IMR-90 (cell line): ENCODE measurements at regions not wholly inside any gene's neighbourhood (a gene's known extent, or its start where the extent isn't known, plus 50 kb on each side); places are given as distances from the start of the nearest gene placed in this dataset.

Experiments
- ATAC-seq: fragments of 200-7000 bp; cut with Tn5 transposase; 2 replicates; pipeline ENCODE4 v1.9.1; 2020; ENCODE audit warnings: low read depth, mild to moderate bottlenecking, moderate library complexity
- BruUV-seq: library from RNA; stranded (reverse); fragments of 400-500 nt; replicated peaks from 2 replicates; lab custom pipeline; 2021; lab: Mats Ljungman, UMichigan
- CTCF ChIA-PET: fragments of 300-600 bp; formaldehyde crosslinking; extraction: SDS; loops from one replicate; lab custom pipeline; 2021; ENCODE audit warnings: antibody characterized with exemption; lab: Yijun Ruan, JAX
- POLR2A ChIA-PET: fragments of 300-600 bp; sonication (Branson Sonifier 250); formaldehyde crosslinking; loops from one replicate; lab custom pipeline; 2022; ENCODE audit warnings: antibody characterized with exemption; ENCODE audit not compliant: unreplicated experiment; lab: Charles Lee
- DNase-seq: peaks from one replicate; pipeline ENCODE4 v3.0.0; 2013
- H2AFZ ChIP-seq: replicated peaks from 2 replicates; pipeline ENCODE3; 2013; ENCODE audit warnings: low read length, mild to moderate bottlenecking; ENCODE audit not compliant: poor library complexity
- H2AK5ac ChIP-seq: 2 replicates; pipeline ENCODE4 v1.6.1; 2013; ENCODE audit warnings: low read depth, low read length, inconsistent platforms
- H2AK9ac ChIP-seq: replicated peaks from 2 replicates; pipeline ENCODE3; 2013; ENCODE audit warnings: mild to moderate bottlenecking, low read depth, low read length, moderate library complexity; ENCODE audit not compliant: poor library complexity
- H2BK120ac ChIP-seq: 2 replicates; pipeline ENCODE4 v1.6.1; 2013; ENCODE audit warnings: low read depth, low read length, inconsistent platforms
- H2BK15ac ChIP-seq: 3 replicates; pipeline ENCODE4 v1.6.1; 2013; ENCODE audit warnings: low read depth, low read length, inconsistent platforms
- H2BK20ac ChIP-seq: 2 replicates; pipeline ENCODE4 v1.6.1; 2013; ENCODE audit warnings: low read depth, mild to moderate bottlenecking, inconsistent platforms, low read length, moderate library complexity
- H2BK5ac ChIP-seq: 2 replicates; pipeline ENCODE4 v1.6.1; 2013; ENCODE audit warnings: mild to moderate bottlenecking, low read depth, low read length, inconsistent platforms; ENCODE audit not compliant: poor library complexity, severe bottlenecking
- H3K14ac ChIP-seq: replicated peaks from 2 replicates; pipeline ENCODE4 v1.6.1; 2013; ENCODE audit warnings: low read depth, low read length, inconsistent platforms
- H3K18ac ChIP-seq: 2 replicates; pipeline ENCODE4 v1.6.1; 2013; ENCODE audit warnings: low read depth, low read length, control low read depth
- H3K23ac ChIP-seq: 2 replicates; pipeline ENCODE4 v1.6.1; 2013; ENCODE audit warnings: low read depth, low read length, inconsistent platforms
- H3K27ac ChIP-seq: 2 replicates; pipeline ENCODE4 v1.5.1; 2013; ENCODE audit warnings: mild to moderate bottlenecking, control low read depth, low read length; ENCODE audit not compliant: insufficient read depth
- H3K27me3 ChIP-seq: 2 replicates; pipeline ENCODE4 v1.6.1; 2013; ENCODE audit warnings: low read length; ENCODE audit not compliant: control insufficient read depth, insufficient read depth
- H3K36me3 ChIP-seq: 2 replicates; pipeline ENCODE4 v1.6.1; 2013; ENCODE audit warnings: low read length, mixed read lengths; ENCODE audit not compliant: control insufficient read depth, insufficient read depth
- H3K4ac ChIP-seq: 2 replicates; pipeline ENCODE4 v1.6.1; 2013; ENCODE audit warnings: low read depth, low read length, inconsistent platforms
- H3K4me1 ChIP-seq: 2 replicates; pipeline ENCODE4 v1.6.1; 2013; ENCODE audit warnings: low read length, mixed read lengths; ENCODE audit not compliant: control insufficient read depth, insufficient read depth
- H3K4me2 ChIP-seq: 2 replicates; pipeline ENCODE4 v1.6.1; 2013; ENCODE audit warnings: low read depth, mild to moderate bottlenecking, control low read depth, low read length, moderate library complexity
- H3K4me3 ChIP-seq: 2 replicates; pipeline ENCODE4 v1.5.1; 2013; ENCODE audit warnings: low read depth, mild to moderate bottlenecking, control low read depth, low read length, moderate library complexity; ENCODE audit not compliant: insufficient read depth
- H3K56ac ChIP-seq: 2 replicates; pipeline ENCODE4 v1.6.1; 2013; ENCODE audit warnings: low read length, inconsistent platforms; ENCODE audit not compliant: insufficient read depth; ENCODE audit errors: extremely low read depth
- H3K79me1 ChIP-seq, 2 experiments: 2 replicates each; pipeline ENCODE4 v1.6.1; 2013; ENCODE audit warnings: low read length in 2 of 2, inconsistent platforms in 1 of 2, low read depth in 1 of 2
- H3K9ac ChIP-seq: 2 replicates; pipeline ENCODE4 v1.6.1; 2013; ENCODE audit warnings: low read depth, low read length, control low read depth
- H3K9me1 ChIP-seq: 2 replicates; pipeline ENCODE4 v1.6.1; 2013; ENCODE audit warnings: low read length, inconsistent platforms; ENCODE audit not compliant: insufficient read depth
- H3K9me3 ChIP-seq: 2 replicates; pipeline ENCODE4 v1.6.1; 2013; ENCODE audit warnings: low read length; ENCODE audit not compliant: control insufficient read depth, insufficient read depth
- H4K20me1 ChIP-seq: 2 replicates; pipeline ENCODE4 v1.6.1; 2013; ENCODE audit warnings: low read length, inconsistent platforms; ENCODE audit not compliant: insufficient read depth
- H4K5ac ChIP-seq: 2 replicates; pipeline ENCODE4 v1.6.1; 2013; ENCODE audit warnings: mild to moderate bottlenecking, low read depth, low read length, control low read depth
- H4K8ac ChIP-seq, 2 experiments: 2 replicates each; pipeline ENCODE4 v1.6.1; 2013; ENCODE audit warnings: low read depth in 2 of 2, low read length in 2 of 2, control low read depth in 1 of 2, inconsistent platforms in 1 of 2
- H4K91ac ChIP-seq: 2 replicates; pipeline ENCODE4 v1.6.1; 2013; ENCODE audit warnings: low read depth, low read length, inconsistent platforms; ENCODE audit not compliant: insufficient read depth
- CEBPB ChIP-seq: IDR thresholded peaks from 2 replicates; pipeline ENCODE4 v1.6.1; 2012; ENCODE audit warnings: low read depth, low read length, improper control_type of control experiment
- FOS ChIP-seq: fragments of 150-350 bp; IDR thresholded peaks from 2 replicates; pipeline ENCODE4 v1.6.1; 2016; ENCODE audit warnings: low read depth, low read length
- MAZ ChIP-seq: IDR thresholded peaks from 2 replicates; pipeline ENCODE4 v1.6.1; 2012; ENCODE audit warnings: low read depth, mild to moderate bottlenecking, low read length, improper control_type of control experiment, moderate library complexity, borderline replicate concordance
- MXI1 ChIP-seq: IDR thresholded peaks from 2 replicates; pipeline ENCODE4 v1.6.1; 2012; ENCODE audit warnings: low read depth, mild to moderate bottlenecking, low read length, moderate library complexity, borderline replicate concordance
- NFE2L2 ChIP-seq: fragments of 150-350 bp; IDR thresholded peaks from 2 replicates; pipeline ENCODE4 v1.6.1; 2016; ENCODE audit warnings: low read depth, mild to moderate bottlenecking, low read length
- RAD21 ChIP-seq: IDR thresholded peaks from 2 replicates; pipeline ENCODE4 v1.6.1; 2012; ENCODE audit warnings: low read length, improper control_type of control experiment
- RCOR1 ChIP-seq: IDR thresholded peaks from 2 replicates; pipeline ENCODE4 v1.6.1; 2012; ENCODE audit warnings: mild to moderate bottlenecking, low read length, improper control_type of control experiment; ENCODE audit not compliant: insufficient replicate concordance
- RFX5 ChIP-seq: IDR thresholded peaks from 2 replicates; pipeline ENCODE4 v1.8.0; 2012; ENCODE audit warnings: low read depth, mild to moderate bottlenecking, low read length, moderate library complexity
- SMC3 ChIP-seq: fragments of 150-350 bp; IDR thresholded peaks from 2 replicates; pipeline ENCODE4 v1.6.1; 2016; ENCODE audit warnings: low read depth, mild to moderate bottlenecking, antibody characterized with exemption, low read length, moderate library complexity
- WGBS, 2 experiments: methylation state at CpG; one replicate each; pipeline versions ENCODE4 v1.1.5 to v1.1.7; 2013; ENCODE audit warnings: missing lambda C conversion rate in 2 of 2; ENCODE audit not compliant: insufficient read length in 1 of 2; ENCODE audit errors: extremely low coverage in 2 of 2; 5-methylcytosine and 5-hydroxymethylcytosine counted together
- dilution Hi-C: fragments of 300-500 bp; cut with HindIII; formaldehyde crosslinking; loops from one replicate; pipeline ENCODE4 v1.14.3; 2018; ENCODE audit warnings: low sequenced_read_pairs; ENCODE audit not compliant: unreplicated experiment
- in situ Hi-C: fragments of 300-500 bp; cut with MboI; formaldehyde crosslinking; loops from 3 replicates; pipeline ENCODE4 v1.14.3; 2019; ENCODE audit warnings: low sequenced_read_pairs, inconsistent platforms, mixed read lengths
- intact Hi-C: fragments of 100-400 bp; cut with micrococcal nuclease; formaldehyde crosslinking; loops from 2 replicates; pipeline ENCODE4 v1.10.0; 2022
- TF ChIP-seq, protein P1 (sequence below): conservative IDR thresholded peaks from 2 replicates; pipeline ENCODE4 v1.5.1; 2012; ENCODE audit warnings: mild to moderate bottlenecking, low read depth, low read length, improper control_type of control experiment
- TF ChIP-seq, protein P2 (sequence below): fragments of 150-350 bp; IDR thresholded peaks from 2 replicates; pipeline ENCODE4 v1.6.1; 2016; ENCODE audit warnings: low read depth, mild to moderate bottlenecking, low read length, moderate library complexity, borderline replicate concordance

DNA sequence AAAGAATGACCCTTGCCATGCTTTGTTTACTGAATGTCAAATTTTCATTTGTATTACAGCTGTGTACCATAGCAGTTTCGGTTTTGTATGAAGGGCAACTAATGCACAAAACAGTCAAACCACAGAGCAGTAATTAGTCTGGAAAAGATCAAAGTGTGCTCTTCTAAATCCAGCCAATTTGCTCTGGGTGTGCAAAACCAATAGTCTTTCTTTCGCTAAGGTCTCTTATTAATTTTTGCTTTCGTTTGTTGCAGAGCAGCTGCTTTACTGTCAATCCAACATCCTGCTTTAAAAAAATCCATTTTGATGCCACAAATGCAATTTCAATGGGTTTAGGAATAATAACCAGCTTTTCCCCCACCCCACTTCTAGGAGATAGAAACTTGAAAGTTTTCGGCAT lies 114.2 kb downstream of the BRMS1L start:
- no TSS peak for BruUV-seq
- H3K9me1 ChIP-seq: no peaks in the 10 kb centered on the region
- H4K91ac ChIP-seq: no peak overlapping the region
- no peak overlapping the region for H3K56ac ChIP-seq
- CTCF ChIA-PET: no interaction called here
- H3K4me3 ChIP-seq: peak overlapping the region; percentile 43; the same call in 1 of the 2 replicates
- H2BK5ac ChIP-seq: no peak overlapping the region
- dilution Hi-C loops (no loop called here), intact Hi-C loops (no loop called here), in situ Hi-C loops (no loop called here)
- no peak overlapping the region for H3K18ac ChIP-seq
- DNase-seq (no peak), ATAC-seq (no peak)
- no peak overlapping the region for H3K4ac ChIP-seq
- POLR2A ChIA-PET: no interaction called here
- H3K27ac ChIP-seq: no peak overlapping the region
- H3K27me3 ChIP-seq: no peaks in the 10 kb centered on the region
- TF ChIP-seq MXI1 (no peak), RFX5 (no peak), CEBPB (no peak), NFE2L2 (no peak), SMC3 (no peak), MAZ (no peak), RAD21 (no peak), FOS (no peak), RCOR1 (no peak)
- TF ChIP-seq, protein P1, sequence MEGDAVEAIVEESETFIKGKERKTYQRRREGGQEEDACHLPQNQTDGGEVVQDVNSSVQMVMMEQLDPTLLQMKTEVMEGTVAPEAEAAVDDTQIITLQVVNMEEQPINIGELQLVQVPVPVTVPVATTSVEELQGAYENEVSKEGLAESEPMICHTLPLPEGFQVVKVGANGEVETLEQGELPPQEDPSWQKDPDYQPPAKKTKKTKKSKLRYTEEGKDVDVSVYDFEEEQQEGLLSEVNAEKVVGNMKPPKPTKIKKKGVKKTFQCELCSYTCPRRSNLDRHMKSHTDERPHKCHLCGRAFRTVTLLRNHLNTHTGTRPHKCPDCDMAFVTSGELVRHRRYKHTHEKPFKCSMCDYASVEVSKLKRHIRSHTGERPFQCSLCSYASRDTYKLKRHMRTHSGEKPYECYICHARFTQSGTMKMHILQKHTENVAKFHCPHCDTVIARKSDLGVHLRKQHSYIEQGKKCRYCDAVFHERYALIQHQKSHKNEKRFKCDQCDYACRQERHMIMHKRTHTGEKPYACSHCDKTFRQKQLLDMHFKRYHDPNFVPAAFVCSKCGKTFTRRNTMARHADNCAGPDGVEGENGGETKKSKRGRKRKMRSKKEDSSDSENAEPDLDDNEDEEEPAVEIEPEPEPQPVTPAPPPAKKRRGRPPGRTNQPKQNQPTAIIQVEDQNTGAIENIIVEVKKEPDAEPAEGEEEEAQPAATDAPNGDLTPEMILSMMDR: no peak
- TF ChIP-seq, protein P2, sequence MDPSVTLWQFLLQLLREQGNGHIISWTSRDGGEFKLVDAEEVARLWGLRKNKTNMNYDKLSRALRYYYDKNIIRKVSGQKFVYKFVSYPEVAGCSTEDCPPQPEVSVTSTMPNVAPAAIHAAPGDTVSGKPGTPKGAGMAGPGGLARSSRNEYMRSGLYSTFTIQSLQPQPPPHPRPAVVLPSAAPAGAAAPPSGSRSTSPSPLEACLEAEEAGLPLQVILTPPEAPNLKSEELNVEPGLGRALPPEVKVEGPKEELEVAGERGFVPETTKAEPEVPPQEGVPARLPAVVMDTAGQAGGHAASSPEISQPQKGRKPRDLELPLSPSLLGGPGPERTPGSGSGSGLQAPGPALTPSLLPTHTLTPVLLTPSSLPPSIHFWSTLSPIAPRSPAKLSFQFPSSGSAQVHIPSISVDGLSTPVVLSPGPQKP: no peak
- no peaks in the 10 kb centered on the region for H3K9me3 ChIP-seq
- H2BK15ac ChIP-seq: no peak overlapping the region
- no peak overlapping the region for H2BK120ac ChIP-seq
- H2AK5ac ChIP-seq: no peak overlapping the region
- H3K79me1 ChIP-seq: no peaks in the 10 kb centered on the region
- H4K5ac ChIP-seq: no peak overlapping the region
- H2AFZ ChIP-seq: no peak overlapping the region
- WGBS, 2 experiments: no CpG with 5 or more reads among the region's 4 CpGs
- peak overlapping the region; percentile 86 for H3K4me2 ChIP-seq
- no peak overlapping the region for H2AK9ac ChIP-seq
- H3K9ac ChIP-seq: no peak overlapping the region
- H3K23ac ChIP-seq: no peak overlapping the region
- H4K20me1 ChIP-seq: no peaks in the 10 kb centered on the region
- no peak overlapping the region for H3K14ac ChIP-seq
- no peak overlapping the region for H2BK20ac ChIP-seq
- H4K8ac ChIP-seq: no peak overlapping the region
- H3K4me1 ChIP-seq: no peaks in the 10 kb centered on the region
- H3K36me3 ChIP-seq: no peaks in the 10 kb centered on the region
